GM19043 (cell line): ENCODE measurements at regions not wholly inside any gene's neighbourhood (a gene's known extent, or its start where the extent isn't known, plus 50 kb on each side); places are given as distances from the start of the nearest gene placed in this dataset.
A peak's percentile ranks its signal among the peaks of the same experiment; 100 is the strongest.
"Not testable (repeated sequence)": the region's sequence is repeated elsewhere in the genome, so short reads cannot be mapped to it uniquely, and the experiment has no call there.

Source experiments
- ATAC-seq: cut with Tn5 transposase; IDR thresholded peaks from one replicate; pipeline ENCODE4 v1.9.1; 2021; ENCODE audit warnings: low read depth; ENCODE audit not compliant: unreplicated experiment

- no peak for ATAC-seq
Observed at GRCh38 chr4:132642016-132642817, 506.9 kb upstream of the PCDH10 start.

DNA sequence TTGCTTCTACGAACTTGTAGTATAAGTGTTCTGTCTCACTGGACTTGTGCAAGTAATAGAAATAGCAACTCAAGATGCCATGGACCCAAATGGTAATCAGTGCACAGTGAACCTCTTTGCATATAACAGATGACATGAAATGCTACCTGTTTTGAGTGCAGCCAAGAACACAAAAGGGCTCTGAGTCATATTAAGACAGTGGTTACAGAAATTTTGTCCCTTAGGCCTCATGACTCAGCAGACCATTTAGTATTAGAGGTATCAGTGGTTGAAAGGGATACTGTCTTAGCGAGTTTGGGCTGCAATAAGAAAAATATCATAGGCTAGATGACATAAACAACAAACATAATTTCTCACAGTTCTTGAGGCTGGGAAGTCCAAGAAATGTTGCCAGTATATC lies 502.9 kb upstream of the PCDH10 start:
- ATAC-seq: peak; percentile 79

DNA sequence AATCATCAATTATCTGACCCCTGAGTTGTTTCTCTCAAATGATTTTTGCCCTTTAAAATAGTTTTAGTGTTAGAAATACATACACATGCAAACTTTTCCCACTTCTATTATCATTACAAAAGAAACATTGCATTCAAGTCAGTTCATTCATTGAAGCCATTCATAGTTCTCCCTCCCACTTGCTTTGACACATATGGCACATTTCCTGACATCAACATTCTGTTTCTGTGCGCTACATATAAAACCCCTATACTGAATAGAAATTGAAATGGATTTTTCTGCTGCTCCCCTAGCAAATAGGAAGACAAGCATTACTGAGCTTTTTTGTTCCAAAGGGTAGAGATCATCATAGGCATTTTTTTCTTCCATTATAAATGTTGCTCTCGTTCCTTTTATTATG lies 497.9 kb upstream of the PCDH10 start:
- no peak for ATAC-seq

DNA sequence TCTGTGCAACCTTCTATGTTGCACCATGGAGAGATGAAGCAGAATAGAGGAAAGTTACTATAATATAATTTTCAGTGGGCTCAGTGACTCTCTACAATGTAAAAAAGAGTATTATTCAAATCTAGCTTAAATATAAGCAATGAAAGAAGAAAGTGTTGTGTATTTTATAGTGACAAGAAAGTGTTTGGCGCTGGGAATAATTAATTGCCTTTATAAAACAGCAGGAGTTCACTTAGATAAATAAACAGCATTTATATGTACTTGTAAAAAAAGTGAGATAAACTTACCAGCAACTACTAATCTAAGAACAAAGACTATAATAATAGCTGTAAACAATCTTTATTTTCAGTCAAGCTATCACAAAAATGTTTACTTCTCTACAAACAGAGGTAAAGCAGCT lies 488.9 kb upstream of the PCDH10 start:
- ATAC-seq: no peak

DNA sequence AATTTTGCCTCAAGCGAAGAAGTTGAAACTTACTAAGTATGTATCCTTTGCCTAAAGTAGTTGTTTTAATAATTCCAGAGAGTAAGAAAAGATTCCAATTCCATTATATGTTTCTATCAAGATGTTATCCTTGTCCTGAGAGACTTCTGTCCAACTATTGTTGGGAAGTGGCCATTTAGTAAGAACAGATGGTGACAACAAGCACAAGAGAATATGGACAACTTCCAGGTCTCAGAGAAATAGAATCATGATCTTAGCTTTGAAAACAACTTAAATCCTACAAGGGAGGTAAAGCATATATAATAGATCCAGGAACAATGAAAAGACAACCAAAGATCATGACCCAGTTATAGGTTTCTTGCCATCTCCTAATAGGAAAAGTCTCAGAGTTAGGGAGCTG lies 486.6 kb upstream of the PCDH10 start:
- no peak for ATAC-seq

DNA sequence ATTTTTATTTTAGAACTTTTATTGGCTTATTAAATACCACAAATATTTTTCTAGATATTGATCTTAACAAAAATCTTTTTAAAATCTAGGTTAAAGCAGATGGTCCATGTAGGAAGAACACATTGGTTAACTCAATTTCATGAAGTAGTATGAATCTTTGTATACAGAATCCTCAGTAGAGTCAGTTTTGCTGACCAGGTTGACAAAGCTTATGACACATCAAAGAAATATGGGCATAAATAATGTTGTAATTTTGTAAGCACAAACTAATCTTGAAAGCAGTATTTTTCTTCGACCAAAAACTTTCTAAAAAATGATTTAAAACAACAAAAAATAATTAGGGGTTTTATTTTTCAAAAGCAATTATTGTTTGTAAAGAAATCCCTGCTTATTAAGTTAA lies 479.3 kb upstream of the PCDH10 start:
- no peak for ATAC-seq

DNA sequence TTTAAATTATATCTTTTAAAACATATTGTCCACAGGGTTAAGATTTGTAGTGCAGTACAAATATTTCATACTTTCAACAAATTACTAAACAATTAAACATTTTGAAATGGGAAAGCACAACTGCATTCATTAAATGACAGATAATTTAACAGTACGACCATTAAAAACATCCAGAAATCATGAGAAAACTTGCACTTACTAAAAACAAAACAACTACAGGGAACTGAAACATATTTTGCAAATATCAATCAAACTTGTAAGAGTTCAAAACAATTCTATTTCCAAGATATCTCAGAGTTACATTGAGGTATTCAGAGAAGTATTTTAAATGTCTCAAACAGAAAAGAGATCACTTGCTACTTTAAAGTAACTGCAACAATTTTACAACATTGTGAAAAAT lies 478.5 kb upstream of the PCDH10 start:
- no peak for ATAC-seq

GRCh38 chr4:132683957-132684356 lies 465.1 kb upstream of the PCDH10 start:
- no peak for ATAC-seq

GRCh38 chr4:132691026-132691425 lies 458.1 kb upstream of the PCDH10 start:
- no peak for ATAC-seq

DNA sequence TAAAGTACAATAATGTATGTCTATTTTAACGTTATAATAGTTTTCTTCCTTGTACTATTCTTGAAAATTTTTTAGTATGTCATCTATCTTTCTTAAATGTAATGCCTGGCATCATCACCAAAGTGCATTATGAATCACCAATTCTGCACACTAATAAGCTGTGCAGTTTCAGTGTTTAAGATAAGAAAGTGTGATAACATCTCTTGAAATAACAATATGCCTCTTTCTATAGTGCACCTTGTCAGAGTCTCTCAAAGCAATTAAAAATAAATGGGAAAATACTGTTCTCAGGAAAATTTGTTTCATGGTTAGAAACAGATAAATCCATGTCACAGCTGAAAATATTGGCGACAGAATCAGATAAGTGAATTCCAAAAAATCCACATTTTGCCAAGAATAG lies 457.4 kb upstream of the PCDH10 start:
- ATAC-seq: no peak

DNA sequence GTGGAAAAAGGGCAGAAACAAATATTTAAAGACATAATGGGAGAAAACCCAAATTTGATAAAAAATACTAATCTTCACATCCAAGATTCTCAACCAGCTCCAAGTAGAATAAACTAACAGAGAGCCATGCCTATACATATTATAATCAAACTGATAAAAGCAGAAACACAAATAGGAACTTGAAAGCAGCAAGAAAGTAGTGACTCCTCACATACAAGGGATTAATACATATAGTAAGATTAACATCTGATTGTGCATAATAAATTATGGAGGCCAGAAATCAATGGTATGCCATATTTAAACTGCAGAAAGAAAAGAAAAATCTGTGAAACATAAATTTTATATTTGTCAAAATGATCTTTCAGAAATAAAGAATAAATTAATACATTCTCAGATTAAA lies 454.3 kb upstream of the PCDH10 start:
- ATAC-seq: no peak

GRCh38 chr4:132697505-132697904 lies 451.6 kb upstream of the PCDH10 start:
- not testable (repeated sequence) for ATAC-seq

DNA sequence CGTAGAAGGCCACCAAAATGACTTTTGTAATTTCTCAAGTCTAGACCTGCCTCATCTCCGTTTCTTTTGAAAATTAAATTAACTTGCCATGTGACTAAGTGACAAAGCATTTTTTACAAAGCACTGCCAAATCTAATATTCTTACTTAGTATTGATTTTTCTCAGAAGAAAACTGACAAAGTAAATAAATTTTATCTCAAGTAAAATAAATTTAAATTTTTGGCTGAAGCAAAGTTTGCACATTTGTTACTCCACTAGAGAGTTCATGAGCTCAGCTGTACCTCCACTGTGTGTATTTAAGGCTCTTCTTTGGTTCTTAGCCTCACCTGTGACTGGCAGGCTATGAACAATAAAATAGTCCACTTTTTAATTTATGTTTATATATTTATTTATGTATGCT lies 441.1 kb upstream of the PCDH10 start:
- ATAC-seq: no peak

DNA sequence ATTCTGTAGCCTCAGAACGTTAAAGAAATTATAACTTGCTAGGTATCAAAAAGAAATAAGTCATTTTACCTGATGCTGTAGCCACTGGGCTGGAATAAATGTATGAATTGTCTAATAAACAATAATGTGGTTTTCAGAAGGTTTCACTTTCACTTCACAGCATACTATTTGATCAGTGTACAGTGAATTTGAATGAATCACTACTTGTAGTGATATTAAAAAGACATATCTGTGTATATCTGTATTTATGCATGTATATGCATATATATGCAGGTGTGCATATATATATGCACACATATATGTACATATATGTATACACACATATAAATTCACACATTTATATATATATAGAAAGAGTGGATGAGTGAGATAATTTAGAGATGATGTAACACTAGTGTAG lies 440.0 kb upstream of the PCDH10 start:
- no peak for ATAC-seq

- no peak for ATAC-seq
Observed at GRCh38 chr4:132710971-132711370, 438.1 kb upstream of the PCDH10 start.

- no peak for ATAC-seq
Observed at GRCh38 chr4:132737344-132737743, 411.8 kb upstream of the PCDH10 start.

- ATAC-seq: no peak
Observed at GRCh38 chr4:132759199-132759780, 389.8 kb upstream of the PCDH10 start.

DNA sequence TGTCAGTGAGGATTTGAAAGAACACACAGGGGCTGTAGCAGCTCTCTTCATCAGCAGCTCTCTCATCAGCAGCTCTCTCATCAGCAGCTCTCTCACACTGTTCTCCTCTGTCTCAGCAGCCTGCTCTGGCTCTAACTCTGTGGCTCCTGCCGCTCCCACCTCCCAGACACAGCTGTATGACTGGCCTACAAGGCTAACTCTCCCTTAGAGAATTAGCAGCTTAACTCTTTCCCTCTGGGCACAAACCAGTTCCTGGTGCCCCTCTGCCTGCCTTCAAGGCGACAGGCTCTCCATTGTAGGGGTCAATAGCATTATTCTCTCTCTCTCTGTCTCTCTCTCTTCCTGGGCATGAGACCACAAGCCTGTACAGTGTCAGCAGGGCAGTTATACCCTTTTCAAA lies 385.6 kb upstream of the PCDH10 start:
- no peak for ATAC-seq

GRCh38 chr4:132767901-132768300 lies 381.2 kb upstream of the PCDH10 start:
- ATAC-seq: no peak

DNA sequence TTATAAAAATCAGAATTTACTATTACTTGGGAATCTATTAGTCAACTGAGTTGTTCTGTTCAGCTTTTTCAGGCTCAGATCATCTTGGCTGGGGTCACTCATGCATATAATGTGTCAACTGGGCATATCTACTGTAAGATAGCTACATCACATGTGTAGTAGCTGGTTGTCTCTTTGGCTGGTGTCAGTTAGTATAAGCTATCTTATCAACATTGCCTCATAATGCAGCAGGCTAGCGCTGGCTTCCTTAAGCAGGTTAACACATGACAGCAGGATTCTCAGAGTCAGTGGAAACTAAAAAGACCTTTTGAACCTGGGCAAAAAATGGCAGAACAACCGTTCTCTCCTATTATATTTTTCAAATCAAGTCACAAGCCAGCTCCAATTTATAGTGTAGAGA lies 378.3 kb upstream of the PCDH10 start:
- no peak for ATAC-seq

DNA sequence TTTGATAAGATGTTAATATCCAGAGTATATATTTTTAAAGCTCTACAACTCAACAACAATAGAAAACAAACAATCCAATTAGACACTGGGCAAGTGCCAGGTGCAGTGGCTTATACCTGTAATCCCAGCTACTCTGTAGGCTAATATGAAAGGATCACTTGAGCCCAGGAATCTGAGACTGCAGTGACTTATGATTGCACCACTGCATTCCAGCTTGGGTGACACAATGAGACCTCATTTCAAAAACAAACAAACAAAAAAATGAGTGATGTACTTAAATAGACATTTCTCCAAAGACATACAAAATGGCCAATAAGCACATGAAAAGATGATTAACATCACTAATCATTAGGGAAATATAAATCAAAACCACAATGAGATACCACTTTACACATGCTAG lies 356.8 kb upstream of the PCDH10 start:
- ATAC-seq: no peak

- ATAC-seq: no peak
Observed at GRCh38 chr4:132797856-132798255, 351.2 kb upstream of the PCDH10 start.
